Neural cell (in vitro differentiated cells): ENCODE measurements at regions not wholly inside any gene's neighbourhood (a gene's known extent, or its start where the extent isn't known, plus 50 kb on each side); places are given as distances from the start of the nearest gene placed in this dataset.

Experiments
- H2AFZ ChIP-seq: fragments of 200-600, 300-800 bp; sonication (generic), shearing (Covaris generic); 2 replicates; pipeline ENCODE4 v1.6.0; 2014; ENCODE audit warnings: low read depth, mild to moderate bottlenecking, antibody characterized with exemption, low read length, moderate library complexity
- H3F3A ChIP-seq: fragments of 200-600 bp; shearing (Covaris generic); 2 replicates; pipeline ENCODE4 v1.6.1; 2016; ENCODE audit warnings: mild to moderate bottlenecking, moderate library complexity, mixed read lengths, antibody characterized with exemption, low read length; ENCODE audit not compliant: insufficient read depth, poor library complexity, severe bottlenecking
- H3K27ac ChIP-seq: fragments of 200-600, 300-800 bp; sonication (generic), shearing (Covaris generic); 2 replicates; pipeline ENCODE4 v1.5.1; 2014; ENCODE audit warnings: mild to moderate bottlenecking, low read length, moderate library complexity
- H3K27me3 ChIP-seq: fragments of 300-800, 200-600 bp; sonication (generic), shearing (Covaris generic); 2 replicates; pipeline ENCODE4 v1.6.0; 2014; ENCODE audit warnings: mild to moderate bottlenecking, low read depth, low read length, moderate library complexity; ENCODE audit not compliant: insufficient read depth
- H3K36me3 ChIP-seq: fragments of 300-800, 200-600 bp; sonication (generic), shearing (Covaris generic); 2 replicates; pipeline ENCODE4 v1.5.1; 2014; ENCODE audit warnings: mild to moderate bottlenecking, antibody characterized with exemption, low read length, moderate library complexity; ENCODE audit not compliant: insufficient read depth
- H3K4me2 ChIP-seq: fragments of 300-800, 200-600 bp; sonication (generic), shearing (Covaris generic); 2 replicates; pipeline ENCODE4 v1.6.0; 2014; ENCODE audit warnings: mild to moderate bottlenecking, low read length
- H3K4me3 ChIP-seq: fragments of 300-800, 200-600 bp; sonication (generic), shearing (Covaris generic); 2 replicates; pipeline ENCODE4 v1.5.1; 2014; ENCODE audit warnings: mild to moderate bottlenecking, low read length, moderate library complexity
- H3K79me2 ChIP-seq: fragments of 200-600 bp; shearing (Covaris generic); replicated peaks from 2 replicates; pipeline ENCODE4 v1.6.0; 2014; ENCODE audit warnings: mild to moderate bottlenecking, low read length, moderate library complexity; ENCODE audit not compliant: insufficient read depth
- H3K9ac ChIP-seq: fragments of 300-800, 200-600 bp; sonication (generic), shearing (Covaris generic); 2 replicates; pipeline ENCODE4 v1.6.1; 2016; ENCODE audit warnings: mild to moderate bottlenecking, low read length, mixed read lengths
- H3K9me2 ChIP-seq: fragments of 200-600 bp; shearing (Covaris generic); 2 replicates; pipeline ENCODE4 v1.6.1; 2016; ENCODE audit warnings: mild to moderate bottlenecking, low read length, mixed read lengths; ENCODE audit not compliant: insufficient read depth
- H3K9me3 ChIP-seq: fragments of 200-600, 300-800 bp; sonication (generic), shearing (Covaris generic); 2 replicates; pipeline ENCODE4 v1.6.1; 2016; ENCODE audit warnings: mild to moderate bottlenecking, mixed run types, low read length, moderate library complexity, mixed read lengths
- H4K20me1 ChIP-seq: fragments of 200-600 bp; shearing (Covaris generic); 2 replicates; pipeline ENCODE4 v1.6.1; 2016; ENCODE audit warnings: mild to moderate bottlenecking, mixed run types; ENCODE audit not compliant: insufficient read depth
- EP300 ChIP-seq: fragments of 450-650 bp; conservative IDR thresholded peaks from 2 replicates; pipeline ENCODE4 v1.6.1; 2014; ENCODE audit warnings: antibody characterized with exemption, mild to moderate bottlenecking, moderate library complexity; ENCODE audit not compliant: poor library complexity, severe bottlenecking
- EZH2 ChIP-seq: fragments of 200-600, 300-800 bp; shearing (Covaris generic), sonication (generic); IDR thresholded peaks from 2 replicates; pipeline ENCODE4 v1.6.1; 2014; ENCODE audit warnings: antibody characterized with exemption, low read length, borderline replicate concordance, mild to moderate bottlenecking; ENCODE audit not compliant: insufficient read depth, poor library complexity, severe bottlenecking
- MXI1 ChIP-seq: fragments of 450-650 bp; conservative IDR thresholded peaks from 2 replicates; pipeline ENCODE4 v1.6.1; 2014; ENCODE audit warnings: antibody characterized with exemption, mild to moderate bottlenecking; ENCODE audit not compliant: poor library complexity, severe bottlenecking
- POLR2AphosphoS5 ChIP-seq: IDR thresholded peaks from 2 replicates; pipeline ENCODE4 v1.6.1; 2012
- RAD21 ChIP-seq: fragments of 450-650 bp; conservative IDR thresholded peaks from 2 replicates; pipeline ENCODE4 v1.6.1; 2014; ENCODE audit warnings: antibody characterized with exemption, mild to moderate bottlenecking, moderate library complexity
- SMC3 ChIP-seq: fragments of 450-650 bp; conservative IDR thresholded peaks from 2 replicates; pipeline ENCODE4 v1.6.1; 2014; ENCODE audit warnings: antibody characterized with exemption, mild to moderate bottlenecking, moderate library complexity; ENCODE audit not compliant: poor library complexity
- TAF1 ChIP-seq: IDR thresholded peaks from 2 replicates; pipeline ENCODE4 v1.6.1; 2012; ENCODE audit warnings: low read depth
- TF ChIP-seq, protein P1 (sequence below): IDR thresholded peaks from 2 replicates; pipeline ENCODE4 v1.6.1; 2012; ENCODE audit warnings: borderline replicate concordance
- TF ChIP-seq, protein P2 (sequence below): fragments of 450-650 bp; IDR thresholded peaks from 2 replicates; pipeline ENCODE4 v1.5.1; 2014; ENCODE audit warnings: antibody characterized with exemption, mild to moderate bottlenecking, moderate library complexity; ENCODE audit not compliant: poor library complexity, severe bottlenecking

DNA sequence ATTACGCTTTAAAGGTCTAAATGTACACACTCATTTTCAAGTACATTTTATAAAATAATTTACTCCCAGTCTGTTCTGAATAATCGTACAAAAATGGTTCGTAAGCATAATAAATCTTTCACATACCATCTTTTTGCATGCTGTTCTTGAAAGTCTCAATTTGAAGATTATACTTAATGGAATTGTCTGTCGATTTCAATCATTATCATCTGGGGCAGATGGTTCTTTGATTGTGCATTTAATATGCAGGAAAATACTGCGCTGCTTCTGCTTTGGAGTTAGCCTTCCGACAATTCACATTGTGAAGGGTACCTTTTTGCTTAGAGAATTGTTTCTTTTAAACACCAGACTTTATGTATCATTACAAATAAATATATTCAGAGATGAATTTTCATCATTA, 262.8 kb downstream of the ABCC12 start:
- H2AFZ ChIP-seq: no peak overlapping the region
- H3K4me2 ChIP-seq: no peak overlapping the region
- H3K4me3 ChIP-seq: peak overlapping the region; percentile 1
- H3K36me3 ChIP-seq: no peaks in the 10 kb centered on the region
- H3K27me3 ChIP-seq: no peaks in the 10 kb centered on the region
- H3K9ac ChIP-seq: no peak overlapping the region
- no peaks in the 10 kb centered on the region for H4K20me1 ChIP-seq
- no peaks in the 10 kb centered on the region for H3K9me3 ChIP-seq
- TF ChIP-seq POLR2AphosphoS5 (no peak), RAD21 (no peak), EZH2 (no peak), MXI1 (no peak), TAF1 (no peak), SMC3 (no peak), EP300 (no peak)
- TF ChIP-seq, protein P1, sequence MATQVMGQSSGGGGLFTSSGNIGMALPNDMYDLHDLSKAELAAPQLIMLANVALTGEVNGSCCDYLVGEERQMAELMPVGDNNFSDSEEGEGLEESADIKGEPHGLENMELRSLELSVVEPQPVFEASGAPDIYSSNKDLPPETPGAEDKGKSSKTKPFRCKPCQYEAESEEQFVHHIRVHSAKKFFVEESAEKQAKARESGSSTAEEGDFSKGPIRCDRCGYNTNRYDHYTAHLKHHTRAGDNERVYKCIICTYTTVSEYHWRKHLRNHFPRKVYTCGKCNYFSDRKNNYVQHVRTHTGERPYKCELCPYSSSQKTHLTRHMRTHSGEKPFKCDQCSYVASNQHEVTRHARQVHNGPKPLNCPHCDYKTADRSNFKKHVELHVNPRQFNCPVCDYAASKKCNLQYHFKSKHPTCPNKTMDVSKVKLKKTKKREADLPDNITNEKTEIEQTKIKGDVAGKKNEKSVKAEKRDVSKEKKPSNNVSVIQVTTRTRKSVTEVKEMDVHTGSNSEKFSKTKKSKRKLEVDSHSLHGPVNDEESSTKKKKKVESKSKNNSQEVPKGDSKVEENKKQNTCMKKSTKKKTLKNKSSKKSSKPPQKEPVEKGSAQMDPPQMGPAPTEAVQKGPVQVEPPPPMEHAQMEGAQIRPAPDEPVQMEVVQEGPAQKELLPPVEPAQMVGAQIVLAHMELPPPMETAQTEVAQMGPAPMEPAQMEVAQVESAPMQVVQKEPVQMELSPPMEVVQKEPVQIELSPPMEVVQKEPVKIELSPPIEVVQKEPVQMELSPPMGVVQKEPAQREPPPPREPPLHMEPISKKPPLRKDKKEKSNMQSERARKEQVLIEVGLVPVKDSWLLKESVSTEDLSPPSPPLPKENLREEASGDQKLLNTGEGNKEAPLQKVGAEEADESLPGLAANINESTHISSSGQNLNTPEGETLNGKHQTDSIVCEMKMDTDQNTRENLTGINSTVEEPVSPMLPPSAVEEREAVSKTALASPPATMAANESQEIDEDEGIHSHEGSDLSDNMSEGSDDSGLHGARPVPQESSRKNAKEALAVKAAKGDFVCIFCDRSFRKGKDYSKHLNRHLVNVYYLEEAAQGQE: no peak
- TF ChIP-seq, protein P2, sequence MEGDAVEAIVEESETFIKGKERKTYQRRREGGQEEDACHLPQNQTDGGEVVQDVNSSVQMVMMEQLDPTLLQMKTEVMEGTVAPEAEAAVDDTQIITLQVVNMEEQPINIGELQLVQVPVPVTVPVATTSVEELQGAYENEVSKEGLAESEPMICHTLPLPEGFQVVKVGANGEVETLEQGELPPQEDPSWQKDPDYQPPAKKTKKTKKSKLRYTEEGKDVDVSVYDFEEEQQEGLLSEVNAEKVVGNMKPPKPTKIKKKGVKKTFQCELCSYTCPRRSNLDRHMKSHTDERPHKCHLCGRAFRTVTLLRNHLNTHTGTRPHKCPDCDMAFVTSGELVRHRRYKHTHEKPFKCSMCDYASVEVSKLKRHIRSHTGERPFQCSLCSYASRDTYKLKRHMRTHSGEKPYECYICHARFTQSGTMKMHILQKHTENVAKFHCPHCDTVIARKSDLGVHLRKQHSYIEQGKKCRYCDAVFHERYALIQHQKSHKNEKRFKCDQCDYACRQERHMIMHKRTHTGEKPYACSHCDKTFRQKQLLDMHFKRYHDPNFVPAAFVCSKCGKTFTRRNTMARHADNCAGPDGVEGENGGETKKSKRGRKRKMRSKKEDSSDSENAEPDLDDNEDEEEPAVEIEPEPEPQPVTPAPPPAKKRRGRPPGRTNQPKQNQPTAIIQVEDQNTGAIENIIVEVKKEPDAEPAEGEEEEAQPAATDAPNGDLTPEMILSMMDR: no peak
- H3K79me2 ChIP-seq: no peaks in the 10 kb centered on the region
- H3K9me2 ChIP-seq: no peaks in the 10 kb centered on the region
- H3K27ac ChIP-seq: peak overlapping the region; percentile 22
- H3F3A ChIP-seq: no peaks in the 10 kb centered on the region

DNA sequence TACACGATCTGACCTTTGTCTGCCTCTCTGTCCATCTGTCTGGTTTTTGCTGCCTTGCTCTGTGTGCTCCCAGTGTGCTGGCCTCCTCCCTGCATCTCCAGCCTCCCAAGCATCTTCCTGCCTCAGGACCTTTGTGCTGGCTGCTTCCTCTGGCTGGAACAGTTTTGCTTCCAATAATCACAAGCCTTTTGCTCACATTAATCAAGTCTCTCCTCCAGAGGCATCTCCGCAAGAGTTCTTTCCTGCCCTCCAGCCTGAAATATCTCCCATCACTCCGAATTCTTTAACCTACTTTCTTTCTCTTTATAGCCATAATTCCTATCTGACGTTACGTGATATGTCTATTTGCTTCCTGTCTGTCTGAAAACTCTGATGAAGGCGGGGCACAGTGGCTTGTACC, 267.1 kb downstream of the ABCC12 start:
- H3F3A ChIP-seq: peaks cover 15% of the 10 kb centered on the region
- H3K27me3 ChIP-seq: no peaks in the 10 kb centered on the region
- H4K20me1 ChIP-seq: no peaks in the 10 kb centered on the region
- H2AFZ ChIP-seq: no peak overlapping the region
- H3K36me3 ChIP-seq: no peaks in the 10 kb centered on the region
- no peak overlapping the region for H3K4me3 ChIP-seq
- no peak overlapping the region for H3K27ac ChIP-seq
- TF ChIP-seq, protein P1: no peak
- TF ChIP-seq SMC3 (no peak), TAF1 (no peak), MXI1 (no peak), EP300 (no peak), EZH2 (no peak), RAD21 (no peak), POLR2AphosphoS5 (no peak)
- TF ChIP-seq, protein P2: no peak
- H3K4me2 ChIP-seq: no peak overlapping the region
- H3K9ac ChIP-seq: no peak overlapping the region
- no peaks in the 10 kb centered on the region for H3K9me2 ChIP-seq
- H3K79me2 ChIP-seq: no peaks in the 10 kb centered on the region
- H3K9me3 ChIP-seq: no peaks in the 10 kb centered on the region
